GM19023 (cell line): ENCODE measurements at regions not wholly inside any gene's neighbourhood (a gene's known extent, or its start where the extent isn't known, plus 50 kb on each side); places are given as distances from the start of the nearest gene placed in this dataset.
A peak's percentile ranks its signal among the peaks of the same experiment; 100 is the strongest.

ENCODE experiments used
- ATAC-seq: cut with Tn5 transposase; IDR thresholded peaks from one replicate; pipeline ENCODE4 v1.9.1; 2021; ENCODE audit warnings: mild to moderate bottlenecking, moderate library complexity; ENCODE audit not compliant: unreplicated experiment

DNA sequence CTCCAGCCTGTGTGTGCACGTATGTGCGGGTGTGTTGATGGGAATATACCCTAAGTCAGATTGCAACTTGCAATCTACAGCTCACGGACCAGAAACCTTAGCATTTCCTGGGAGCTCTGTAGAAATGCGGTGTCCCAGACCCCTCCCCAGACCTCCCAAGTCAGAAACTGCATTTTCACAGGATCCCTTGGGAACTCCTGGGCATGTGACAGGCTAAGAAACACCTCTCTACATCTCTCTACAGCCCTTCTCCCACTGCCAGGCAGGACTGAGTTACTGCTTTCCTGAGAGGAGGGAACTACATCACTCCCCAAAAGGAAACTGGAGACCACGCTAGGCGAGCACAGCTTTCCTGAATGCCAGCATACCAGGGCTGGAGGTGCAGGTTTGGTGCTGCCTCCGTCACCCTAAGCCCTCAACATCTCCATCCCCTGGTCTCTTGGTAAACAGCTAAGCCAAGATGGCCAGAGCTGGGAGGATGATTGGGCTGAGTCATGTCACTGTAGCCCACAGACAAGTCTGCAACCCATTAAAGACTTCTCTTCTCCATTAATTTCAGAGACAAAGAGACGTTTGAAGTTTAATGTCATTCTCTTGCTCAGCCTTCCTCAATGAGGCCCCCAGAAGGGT is 194.4 kb downstream of the BMP7 start:
- ATAC-seq = no peak

DNA sequence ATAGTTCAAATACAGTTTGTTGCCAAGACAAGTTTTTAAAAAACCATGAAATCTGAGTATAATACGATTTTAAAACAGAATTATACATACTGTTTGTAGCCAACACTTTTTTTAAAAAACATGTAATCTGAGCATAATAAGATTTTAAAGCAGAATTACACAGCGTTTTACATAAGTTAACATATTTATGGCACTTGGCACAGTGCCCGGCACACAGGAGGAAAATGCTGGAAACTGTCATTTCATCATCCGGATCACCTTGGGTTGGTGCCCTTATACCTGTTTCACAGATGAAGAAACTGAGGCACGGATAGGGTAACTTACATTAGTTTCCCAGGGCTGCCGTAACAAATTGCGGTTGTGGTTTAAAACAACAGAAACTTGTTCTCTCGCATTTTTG is 193.0 kb downstream of the BMP7 start:
- ATAC-seq = no peak

DNA sequence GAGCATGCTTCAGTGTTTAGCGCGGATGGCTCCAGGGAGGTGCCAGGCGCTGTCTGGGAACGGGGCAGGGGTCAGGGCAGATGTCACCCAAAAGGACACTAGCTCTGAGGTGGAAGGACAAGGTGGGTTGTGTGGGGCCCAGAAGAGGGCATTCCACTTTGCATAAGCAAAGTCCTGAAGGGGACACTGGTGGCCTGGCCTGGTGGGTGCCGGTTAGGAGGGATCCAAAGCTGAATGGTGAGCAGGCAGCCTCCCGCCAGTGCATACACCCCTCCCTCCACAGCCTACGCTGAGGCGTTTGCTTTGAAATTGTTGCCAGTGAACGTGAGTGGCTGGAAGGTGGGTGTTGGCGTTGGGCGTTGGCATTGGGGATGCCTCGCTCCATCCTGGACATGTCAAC is 192.1 kb downstream of the BMP7 start:
- ATAC-seq = no peak

- ATAC-seq = no peak
These were observed 191.3 kb downstream of the BMP7 start for GRCh38 chr20:57075181-57075580.

DNA sequence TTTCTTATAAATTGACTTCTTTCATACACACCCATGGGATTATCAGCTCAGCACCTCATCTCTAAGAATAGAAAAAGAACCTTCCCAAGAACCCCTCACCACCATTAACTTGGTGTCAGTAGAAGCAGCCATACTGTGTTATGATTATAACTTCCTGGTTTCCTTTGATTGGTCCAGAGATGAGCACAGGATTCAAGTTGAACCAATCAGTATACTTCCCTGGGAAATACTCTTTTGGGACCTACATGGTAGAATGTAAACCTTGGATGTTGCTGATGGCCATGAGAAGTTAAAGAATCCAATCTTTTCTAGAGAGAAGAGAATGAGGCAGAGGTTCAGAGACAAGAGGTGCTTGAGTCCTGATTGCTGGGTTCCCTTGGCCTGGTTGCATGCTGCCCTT is 190.8 kb downstream of the BMP7 start:
- no peak for ATAC-seq

DNA sequence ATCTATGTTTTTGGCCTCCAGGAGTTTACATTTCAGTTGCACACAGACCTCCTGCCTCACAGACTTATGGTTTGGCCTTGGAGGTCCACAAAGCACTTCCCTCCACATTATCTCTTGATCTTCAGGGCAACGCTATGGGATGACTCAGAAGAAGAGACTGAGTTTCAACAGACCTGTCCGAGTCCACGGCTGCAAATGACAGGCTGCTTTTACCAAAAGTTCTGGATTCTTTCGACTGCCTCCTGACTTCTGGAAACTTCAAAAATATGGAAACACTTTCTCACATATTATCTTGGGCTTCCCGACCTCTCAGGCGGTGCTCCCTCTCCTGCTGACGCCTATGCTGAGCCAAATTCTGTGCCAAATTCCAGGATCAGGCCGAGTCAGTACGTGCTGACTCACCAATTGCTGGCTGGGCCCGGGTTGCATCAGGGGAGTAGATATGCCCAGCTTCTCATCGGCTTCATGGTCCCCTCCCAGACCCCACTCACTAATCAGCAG is 190.2 kb downstream of the BMP7 start:
- ATAC-seq = no peak

DNA sequence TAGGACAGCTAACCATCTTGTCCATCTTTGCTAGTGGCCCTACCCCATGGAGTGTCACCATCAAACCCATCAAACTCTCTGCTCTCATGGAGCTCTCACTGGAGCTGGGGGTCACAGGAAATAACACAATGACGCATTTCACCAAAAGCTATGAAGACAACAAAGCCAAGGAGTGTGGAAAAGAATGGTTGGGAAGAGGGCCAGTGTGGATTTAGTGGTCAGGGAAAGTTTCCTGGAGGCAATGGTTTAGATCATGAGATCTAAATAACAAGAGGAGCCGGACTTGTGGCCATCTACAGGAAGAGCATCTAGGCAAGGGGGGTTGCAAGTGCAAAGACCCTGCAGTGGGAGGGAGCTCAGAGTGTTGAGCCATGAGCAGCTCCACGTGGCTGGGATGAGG is 189.5 kb downstream of the BMP7 start:
- no peak for ATAC-seq

DNA sequence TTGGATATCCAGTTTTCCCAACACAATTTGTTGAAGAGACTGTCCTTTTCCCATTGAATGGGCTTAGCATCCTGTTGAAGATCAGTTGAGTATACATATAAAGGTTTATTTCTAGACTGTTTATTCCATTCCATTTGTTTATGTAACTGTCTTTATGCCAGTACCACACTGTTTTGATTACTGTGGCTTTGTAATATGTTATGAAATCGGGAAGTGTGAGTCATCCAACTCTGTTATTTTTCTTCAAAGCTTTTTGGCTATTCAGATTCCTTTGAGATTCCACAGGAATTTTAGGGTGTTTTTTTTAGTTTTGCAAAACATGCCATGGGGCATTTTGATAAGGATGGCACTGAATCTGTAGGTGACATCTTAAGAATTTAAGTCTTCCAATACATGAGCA is 188.3 kb downstream of the BMP7 start:
- ATAC-seq = no peak

- no peak for ATAC-seq
These were observed 187.1 kb downstream of the BMP7 start for GRCh38 chr20:57079031-57080005.

DNA sequence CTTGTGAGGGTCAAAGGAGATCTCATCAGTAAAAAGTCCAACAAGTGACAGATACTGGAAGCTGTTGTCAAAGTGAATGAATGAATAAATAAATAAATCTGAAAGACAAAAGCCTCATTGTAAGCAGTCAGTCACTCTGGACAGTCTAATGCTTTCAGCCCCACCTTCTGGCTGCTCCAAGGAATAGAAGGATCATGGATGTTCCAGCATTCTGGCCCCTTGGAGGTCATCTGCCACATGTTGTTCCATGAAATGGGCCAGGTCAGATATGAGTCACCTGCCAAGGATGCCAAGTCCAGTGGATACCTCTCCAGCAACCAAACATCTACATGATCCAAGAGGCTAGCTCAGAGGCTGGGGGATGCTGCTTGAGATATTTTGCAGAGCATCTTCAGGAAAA is 185.6 kb downstream of the BMP7 start:
- no peak for ATAC-seq

GRCh38 chr20:57082357-57082945 is 184.0 kb downstream of the BMP7 start:
- no peak for ATAC-seq

DNA sequence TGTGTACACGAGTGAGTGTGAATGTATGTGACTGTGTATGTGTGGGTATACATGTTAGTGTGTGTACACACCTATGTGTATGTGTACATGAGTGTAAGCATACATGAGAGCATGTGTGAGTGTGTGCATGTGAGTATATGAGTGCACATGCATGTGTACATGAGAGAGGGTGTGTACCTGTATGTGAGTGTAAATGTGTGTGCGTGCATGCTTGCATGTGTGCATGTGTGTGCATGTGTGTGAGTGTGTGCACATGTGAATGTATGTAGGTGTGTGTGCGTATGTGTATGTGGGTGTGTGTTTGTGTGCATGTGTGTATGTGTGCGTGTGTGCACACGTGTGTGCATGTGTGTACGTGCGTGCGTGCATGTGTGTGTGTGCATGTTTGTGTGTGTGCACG is 183.4 kb downstream of the BMP7 start:
- no peak for ATAC-seq

- no peak for ATAC-seq
These were observed 180.4 kb downstream of the BMP7 start for GRCh38 chr20:57086066-57086465.

DNA sequence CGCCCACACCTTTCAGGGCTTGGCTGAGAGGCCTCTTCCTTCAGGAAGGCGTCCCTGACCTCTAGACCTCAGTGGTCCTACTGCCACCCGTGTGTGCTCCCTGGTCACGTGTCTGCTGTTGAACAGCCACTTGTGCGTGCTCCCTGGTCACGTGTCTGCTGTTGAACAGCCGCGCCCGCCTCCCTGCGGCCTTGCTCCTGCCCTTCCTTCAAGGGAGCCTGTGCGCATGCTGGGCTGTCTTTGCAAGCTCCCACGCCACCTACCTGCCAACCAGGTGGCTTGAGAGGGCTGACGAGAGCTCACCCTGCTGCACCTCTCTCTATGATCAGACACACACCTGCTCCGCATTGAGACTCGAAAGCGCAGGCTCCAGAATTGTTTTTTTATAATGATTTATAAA is 179.3 kb downstream of the BMP7 start:
- ATAC-seq = no peak

- no peak for ATAC-seq
These were observed 178.7 kb downstream of the BMP7 start for GRCh38 chr20:57087705-57088104.

DNA sequence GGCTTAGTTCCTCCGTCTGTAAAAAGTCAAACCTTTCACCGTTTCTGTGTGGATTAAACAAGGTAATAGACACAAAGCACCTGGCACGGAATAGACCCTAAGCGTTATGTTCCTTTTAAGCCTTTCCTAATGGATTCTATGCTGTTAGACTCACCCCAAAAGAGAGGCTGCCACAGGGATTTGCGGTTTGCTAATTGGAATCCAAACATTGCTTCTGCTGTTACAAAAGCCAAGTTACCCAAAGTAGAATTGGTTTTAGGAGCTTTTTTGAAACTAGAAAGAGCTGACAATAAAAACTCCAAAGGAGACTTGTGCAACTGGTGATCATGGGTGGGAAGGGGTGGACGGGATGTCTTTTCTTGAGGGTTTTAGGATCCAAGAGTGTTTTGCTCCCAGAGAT is 178.0 kb downstream of the BMP7 start:
- no peak for ATAC-seq

DNA sequence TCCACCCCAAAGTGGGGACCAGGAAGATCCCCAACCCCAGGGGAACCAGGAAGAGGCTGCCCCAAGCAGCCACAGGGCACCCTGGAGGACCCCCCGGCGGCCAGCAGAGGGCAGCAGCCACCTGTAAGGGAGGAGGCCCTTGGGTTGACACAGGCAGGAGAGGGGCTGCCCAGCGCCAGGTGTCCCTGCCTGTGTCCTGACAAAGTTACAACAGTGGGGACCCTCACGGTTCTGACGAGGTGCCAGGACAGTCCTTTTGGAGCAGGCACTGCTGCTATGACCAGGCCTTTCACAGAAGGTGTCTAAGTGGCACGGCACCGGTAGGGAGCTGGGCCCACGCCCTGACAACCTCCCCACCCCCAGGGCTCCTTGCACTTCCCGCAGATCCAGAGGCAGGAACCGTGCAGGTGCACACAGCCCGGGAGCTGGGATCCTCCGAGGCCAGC is 176.7 kb downstream of the BMP7 start:
- ATAC-seq = peak; percentile 78

- no peak for ATAC-seq
These were observed 175.6 kb downstream of the BMP7 start for GRCh38 chr20:57090590-57091560.

- no peak for ATAC-seq
These were observed 174.7 kb downstream of the BMP7 start for GRCh38 chr20:57091748-57092111.

GRCh38 chr20:57092112-57092899 is 174.1 kb downstream of the BMP7 start:
- no peak for ATAC-seq
